Stomach (tissue), 4 donors: ENCODE measurements at regions not wholly inside any gene's neighbourhood (a gene's known extent, or its start where the extent isn't known, plus 50 kb on each side); places are given as distances from the start of the nearest gene placed in this dataset.

Experiments
- CTCF ChIP-seq, 7 experiments: fragments of 450-650 bp in 4 of 7; fragments of 200-600 bp in 3 of 7; sonication (generic) in 3 of 7; IDR thresholded peaks; one replicate each; pipeline ENCODE4 v1.5.1; 2016 to 2019; ENCODE audit warnings: antibody characterized with exemption in 7 of 7, control low read depth in 2 of 7, mild to moderate bottlenecking in 1 of 7
- EP300 ChIP-seq: sonication (generic); formaldehyde crosslinking; IDR thresholded peaks from one replicate; pipeline ENCODE4 v1.6.1; 2017; ENCODE audit warnings: antibody characterized with exemption
- POLR2A ChIP-seq, 4 donors: fragments of 450-650 bp; IDR thresholded peaks; one replicate each; pipeline ENCODE4 v1.6.1; 2016; ENCODE audit warnings: antibody characterized with exemption in 4 of 4, control low read depth in 2 of 4, mild to moderate bottlenecking in 1 of 4, moderate library complexity in 1 of 4

- no peak for TF ChIP-seq EP300
- no peak for TF ChIP-seq POLR2A (IDR thresholded peaks at IDR 0.05)
- no peak for TF ChIP-seq CTCF (IDR thresholded peaks at IDR 0.05)
Observed at GRCh38 chr10:118508863-118509262, 86.6 kb downstream of the PRLHR start.
